HCT116 (cell line): ENCODE measurements at regions not wholly inside any gene's neighbourhood (a gene's known extent, or its start where the extent isn't known, plus 50 kb on each side); places are given as distances from the start of the nearest gene placed in this dataset.

Source experiments
- CBX3 ChIP-seq: IDR thresholded peaks from 2 replicates; pipeline ENCODE4 v1.6.1; 2012; ENCODE audit warnings: low read depth
- CEBPB ChIP-seq: IDR thresholded peaks from 2 replicates; pipeline ENCODE4 v1.6.1; 2012; ENCODE audit warnings: low read depth
- EZH2 ChIP-seq: fragments of 200-600 bp; sonication (generic); IDR thresholded peaks from 2 replicates; pipeline ENCODE4 v1.6.1; 2017; ENCODE audit warnings: antibody characterized with exemption, mixed run types
- EZH2phosphoT487 ChIP-seq: fragments of 200-600 bp; IDR thresholded peaks from 2 replicates; pipeline ENCODE4 v1.6.1; 2018; ENCODE audit warnings: antibody characterized with exemption, borderline replicate concordance
- JUND ChIP-seq: IDR thresholded peaks from 2 replicates; pipeline ENCODE4 v1.6.1; 2012
- POLR2A ChIP-seq: IDR thresholded peaks from 2 replicates; pipeline ENCODE4 v1.7.0; 2011; ENCODE audit warnings: borderline replicate concordance; ENCODE audit not compliant: insufficient read depth, insufficient read length; ENCODE audit errors: extremely low read depth
- POLR2AphosphoS5 ChIP-seq: IDR thresholded peaks from 2 replicates; pipeline ENCODE4 v1.6.1; 2011; ENCODE audit warnings: mild to moderate bottlenecking, low read depth, low read length, moderate library complexity
- RAD21 ChIP-seq: IDR thresholded peaks from 2 replicates; pipeline ENCODE4 v1.6.1; 2012; ENCODE audit warnings: low read depth, mild to moderate bottlenecking
- SP1 ChIP-seq: IDR thresholded peaks from 2 replicates; pipeline ENCODE4 v1.6.1; 2012; ENCODE audit warnings: low read depth
- ZNF274 ChIP-seq: fragments of 200-500 bp; sonication (Bioruptor generic); IDR thresholded peaks from 2 replicates; pipeline ENCODE4 v1.6.1; 2014; ENCODE audit warnings: mild to moderate bottlenecking, low read depth, low read length, inconsistent platforms
- TF ChIP-seq, protein P1 (sequence below): IDR thresholded peaks from 2 replicates; pipeline ENCODE4 v1.6.1; 2012; ENCODE audit warnings: low read depth
- TF ChIP-seq, protein P2 (sequence below), 3 experiments: fragments of 200-600 bp in 1 of 3; sonication (generic) in 1 of 3; IDR thresholded peaks in 2 of 3; conservative IDR thresholded peaks in 1 of 3; 2 replicates each; pipeline ENCODE4 v1.5.1; 2012 to 2017; ENCODE audit warnings: low read depth in 2 of 3, low read length in 2 of 3, antibody characterized with exemption in 1 of 3, borderline replicate concordance in 1 of 3, control low read depth in 1 of 3, mild to moderate bottlenecking in 1 of 3, mixed read lengths in 1 of 3, mixed run types in 1 of 3, moderate library complexity in 1 of 3; ENCODE audit not compliant: insufficient read depth in 1 of 3

DNA sequence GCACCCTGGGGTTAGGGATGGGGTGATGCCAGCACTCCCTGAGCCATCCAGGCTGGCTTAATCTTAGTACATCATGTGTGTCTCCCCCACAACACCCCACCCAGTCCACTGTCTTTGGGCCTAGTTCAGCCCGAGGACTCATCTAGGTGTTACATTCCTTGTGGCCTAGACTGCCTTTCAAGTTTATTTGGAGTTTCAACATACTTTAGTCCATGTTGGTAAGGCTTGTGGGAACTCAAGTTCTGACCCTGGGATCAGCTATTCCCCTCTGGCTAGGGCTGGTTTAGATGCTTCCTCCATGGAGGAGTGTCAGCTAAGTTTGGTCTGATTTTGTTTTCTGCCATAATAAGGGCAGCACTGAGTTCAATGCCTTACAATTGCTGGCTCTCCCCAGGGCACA lies 302.4 kb downstream of the SMARCA2 start:
- TF ChIP-seq POLR2A (no peak), ZNF274 (no peak), CEBPB (no peak), EZH2phosphoT487 (no peak), POLR2AphosphoS5 (no peak), RAD21 (no peak), SP1 (no peak), EZH2 (no peak), CBX3 (no peak), JUND (no peak)
- TF ChIP-seq, protein P1, sequence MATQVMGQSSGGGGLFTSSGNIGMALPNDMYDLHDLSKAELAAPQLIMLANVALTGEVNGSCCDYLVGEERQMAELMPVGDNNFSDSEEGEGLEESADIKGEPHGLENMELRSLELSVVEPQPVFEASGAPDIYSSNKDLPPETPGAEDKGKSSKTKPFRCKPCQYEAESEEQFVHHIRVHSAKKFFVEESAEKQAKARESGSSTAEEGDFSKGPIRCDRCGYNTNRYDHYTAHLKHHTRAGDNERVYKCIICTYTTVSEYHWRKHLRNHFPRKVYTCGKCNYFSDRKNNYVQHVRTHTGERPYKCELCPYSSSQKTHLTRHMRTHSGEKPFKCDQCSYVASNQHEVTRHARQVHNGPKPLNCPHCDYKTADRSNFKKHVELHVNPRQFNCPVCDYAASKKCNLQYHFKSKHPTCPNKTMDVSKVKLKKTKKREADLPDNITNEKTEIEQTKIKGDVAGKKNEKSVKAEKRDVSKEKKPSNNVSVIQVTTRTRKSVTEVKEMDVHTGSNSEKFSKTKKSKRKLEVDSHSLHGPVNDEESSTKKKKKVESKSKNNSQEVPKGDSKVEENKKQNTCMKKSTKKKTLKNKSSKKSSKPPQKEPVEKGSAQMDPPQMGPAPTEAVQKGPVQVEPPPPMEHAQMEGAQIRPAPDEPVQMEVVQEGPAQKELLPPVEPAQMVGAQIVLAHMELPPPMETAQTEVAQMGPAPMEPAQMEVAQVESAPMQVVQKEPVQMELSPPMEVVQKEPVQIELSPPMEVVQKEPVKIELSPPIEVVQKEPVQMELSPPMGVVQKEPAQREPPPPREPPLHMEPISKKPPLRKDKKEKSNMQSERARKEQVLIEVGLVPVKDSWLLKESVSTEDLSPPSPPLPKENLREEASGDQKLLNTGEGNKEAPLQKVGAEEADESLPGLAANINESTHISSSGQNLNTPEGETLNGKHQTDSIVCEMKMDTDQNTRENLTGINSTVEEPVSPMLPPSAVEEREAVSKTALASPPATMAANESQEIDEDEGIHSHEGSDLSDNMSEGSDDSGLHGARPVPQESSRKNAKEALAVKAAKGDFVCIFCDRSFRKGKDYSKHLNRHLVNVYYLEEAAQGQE = no peak
- TF ChIP-seq, protein P2, sequence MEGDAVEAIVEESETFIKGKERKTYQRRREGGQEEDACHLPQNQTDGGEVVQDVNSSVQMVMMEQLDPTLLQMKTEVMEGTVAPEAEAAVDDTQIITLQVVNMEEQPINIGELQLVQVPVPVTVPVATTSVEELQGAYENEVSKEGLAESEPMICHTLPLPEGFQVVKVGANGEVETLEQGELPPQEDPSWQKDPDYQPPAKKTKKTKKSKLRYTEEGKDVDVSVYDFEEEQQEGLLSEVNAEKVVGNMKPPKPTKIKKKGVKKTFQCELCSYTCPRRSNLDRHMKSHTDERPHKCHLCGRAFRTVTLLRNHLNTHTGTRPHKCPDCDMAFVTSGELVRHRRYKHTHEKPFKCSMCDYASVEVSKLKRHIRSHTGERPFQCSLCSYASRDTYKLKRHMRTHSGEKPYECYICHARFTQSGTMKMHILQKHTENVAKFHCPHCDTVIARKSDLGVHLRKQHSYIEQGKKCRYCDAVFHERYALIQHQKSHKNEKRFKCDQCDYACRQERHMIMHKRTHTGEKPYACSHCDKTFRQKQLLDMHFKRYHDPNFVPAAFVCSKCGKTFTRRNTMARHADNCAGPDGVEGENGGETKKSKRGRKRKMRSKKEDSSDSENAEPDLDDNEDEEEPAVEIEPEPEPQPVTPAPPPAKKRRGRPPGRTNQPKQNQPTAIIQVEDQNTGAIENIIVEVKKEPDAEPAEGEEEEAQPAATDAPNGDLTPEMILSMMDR (IDR thresholded peaks at IDR 0.05 in 2 of 3, conservative IDR thresholded peaks at IDR 0.05 in 1 of 3; ENCODE audit: borderline replicate concordance in 1 of 3, insufficient read depth in 1 of 3, low read depth in 2 of 3, low read length in 2 of 3) = no peak
